HEK293 (cell line): ENCODE measurements at regions not wholly inside any gene's neighbourhood (a gene's known extent, or its start where the extent isn't known, plus 50 kb on each side); places are given as distances from the start of the nearest gene placed in this dataset.

Experiments
- CTCF ChIA-PET: fragments of 350-600 bp; formaldehyde crosslinking; extraction: SDS; loops from one replicate; lab custom pipeline; 2021; ENCODE audit warnings: antibody characterized with exemption; lab: Yijun Ruan, JAX
- POLR2A ChIA-PET: fragments of 300-600 bp; formaldehyde crosslinking; extraction: SDS; loops from one replicate; lab custom pipeline; 2020; ENCODE audit warnings: antibody characterized with exemption, inconsistent platforms; lab: Yijun Ruan, JAX
- H3K27ac ChIP-seq: fragments of 200-500 bp; sonication (Bioruptor generic); 2 replicates; pipeline ENCODE4 v1.5.1; 2014; ENCODE audit warnings: low read depth, low read length, control low read depth, inconsistent platforms; ENCODE audit errors: extremely low read depth
- H3K36me3 ChIP-seq, 2 experiments: fragments of 200-500 bp in 1 of 2; sonication (Bioruptor generic) in 1 of 2; 1 replicate in 1 of 2; 2 replicates in 1 of 2; pipeline ENCODE4 v1.5.1; 2014 to 2017; ENCODE audit warnings: inconsistent platforms in 2 of 2, low read length in 2 of 2; ENCODE audit not compliant: control insufficient read depth in 2 of 2, insufficient read depth in 1 of 2
- H3K4me1 ChIP-seq: fragments of 200-500 bp; sonication (Bioruptor generic); 2 replicates; pipeline ENCODE4 v1.5.1; 2014; ENCODE audit warnings: mild to moderate bottlenecking, low read length, inconsistent platforms; ENCODE audit not compliant: control insufficient read depth, insufficient read depth
- H3K4me3 ChIP-seq: 2 replicates; pipeline ENCODE4 v1.5.1; 2011; ENCODE audit warnings: low read depth, mild to moderate bottlenecking, control low read depth, low read length, moderate library complexity
- H3K9me3 ChIP-seq: fragments of 200-500 bp; sonication (Bioruptor generic); 2 replicates; pipeline ENCODE4 v1.5.1; 2014; ENCODE audit warnings: low read depth, low read length, inconsistent platforms; ENCODE audit not compliant: control insufficient read depth, insufficient read depth
- BCL11A ChIP-seq: fragments of 450-650 bp; formaldehyde crosslinking; IDR thresholded peaks from 2 replicates; pipeline ENCODE4 v1.5.1; 2016; ENCODE audit warnings: low read depth, missing biosample characterization, missing genetic modification characterization
- PBX3 ChIP-seq: sonication (generic); formaldehyde crosslinking; IDR thresholded peaks from 2 replicates; pipeline ENCODE4 v1.8.1; 2022; ENCODE audit warnings: mild to moderate bottlenecking, moderate library complexity, missing genetic modification reagents
- PRDM2 ChIP-seq: fragments of 450-650 bp; formaldehyde crosslinking; IDR thresholded peaks from 2 replicates; pipeline ENCODE4 v1.5.1; 2016; ENCODE audit warnings: missing biosample characterization, missing genetic modification characterization, borderline replicate concordance
- REPIN1 ChIP-seq: fragments of 450-650 bp; formaldehyde crosslinking; IDR thresholded peaks from 2 replicates; pipeline ENCODE4 v1.5.1; 2017; ENCODE audit warnings: missing biosample characterization, missing genetic modification characterization, low read depth
- SP2 ChIP-seq: fragments of 450-650 bp; formaldehyde crosslinking; IDR thresholded peaks from 2 replicates; pipeline ENCODE4 v1.5.1; 2016; ENCODE audit warnings: missing biosample characterization, missing genetic modification characterization
- ZNF121 ChIP-seq: fragments of 450-650 bp; formaldehyde crosslinking; IDR thresholded peaks from 2 replicates; pipeline ENCODE4 v1.5.1; 2016; ENCODE audit warnings: missing biosample characterization, missing genetic modification characterization
- ZNF169 ChIP-seq: fragments of 450-650 bp; formaldehyde crosslinking; IDR thresholded peaks from 2 replicates; pipeline ENCODE4 v1.5.1; 2016; ENCODE audit warnings: missing biosample characterization, missing genetic modification characterization
- ZNF223 ChIP-seq: fragments of 450-650 bp; formaldehyde crosslinking; IDR thresholded peaks from 2 replicates; pipeline ENCODE4 v1.5.1; 2016; ENCODE audit warnings: missing biosample characterization, missing genetic modification characterization
- ZNF37A ChIP-seq: fragments of 450-650 bp; IDR thresholded peaks from 2 replicates; pipeline ENCODE4 v1.5.1; 2018; ENCODE audit warnings: missing biosample characterization, missing genetic modification characterization
- ZNF473 ChIP-seq: fragments of 450-650 bp; formaldehyde crosslinking; IDR thresholded peaks from 2 replicates; pipeline ENCODE4 v1.5.1; 2017; ENCODE audit warnings: missing biosample characterization, missing genetic modification characterization
- ZNF510 ChIP-seq: fragments of 450-650 bp; formaldehyde crosslinking; IDR thresholded peaks from 2 replicates; pipeline ENCODE4 v1.5.1; 2018; ENCODE audit warnings: mild to moderate bottlenecking, missing genetic modification characterization, missing biosample characterization; ENCODE audit not compliant: insufficient replicate concordance
- ZNF518A ChIP-seq: fragments of 450-650 bp; formaldehyde crosslinking; conservative IDR thresholded peaks from 2 replicates; pipeline ENCODE4 v1.5.1; 2016; ENCODE audit warnings: low read depth, missing biosample characterization, missing genetic modification characterization
- ZNF521 ChIP-seq: fragments of 450-650 bp; formaldehyde crosslinking; IDR thresholded peaks from 2 replicates; pipeline ENCODE4 v1.5.1; 2017; ENCODE audit warnings: missing biosample characterization, mild to moderate bottlenecking, missing genetic modification characterization
- ZNF645 ChIP-seq: fragments of 450-650 bp; formaldehyde crosslinking; IDR thresholded peaks from 2 replicates; pipeline ENCODE4; 2016; ENCODE audit warnings: missing biosample characterization, missing genetic modification characterization
- ZNF776 ChIP-seq: fragments of 450-650 bp; formaldehyde crosslinking; IDR thresholded peaks from 2 replicates; pipeline ENCODE4 v1.5.0; 2017; ENCODE audit warnings: missing biosample characterization, missing genetic modification characterization, borderline replicate concordance
- ZSCAN16 ChIP-seq: fragments of 450-650 bp; formaldehyde crosslinking; IDR thresholded peaks from 2 replicates; pipeline ENCODE4 v1.5.1; 2016; ENCODE audit warnings: missing biosample characterization, missing genetic modification characterization

GRCh38 chr15:94177112-94177511 lies 54.2 kb upstream of the MCTP2 start:
- CTCF ChIA-PET = interaction anchor here (0.8 kb wide), 1 partner anchor 13 kb away, joined by 3 read pairs; no protein-coding TSS in a partner anchor
- no peak overlapping the region for H3K4me3 ChIP-seq
- H3K9me3 ChIP-seq = 0 out of 2 replicates have a peak, but pooled peaks cover 2% of the 10 kb centered on the region
- no peaks in the 10 kb centered on the region for H3K36me3 ChIP-seq
- no peaks in the 10 kb centered on the region for H3K4me1 ChIP-seq
- POLR2A ChIA-PET = no interaction called here
- TF ChIP-seq ZNF776 (tag by site-specific recombination) (no peak), PBX3 (CRISPR knock-in tag) (no peak), ZNF121 (no peak), REPIN1 (tag by site-specific recombination) (no peak), ZNF521 (no peak), ZNF37A (tag by site-specific recombination) (no peak), ZNF169 (tag by site-specific recombination) (no peak), ZSCAN16 (tag by site-specific recombination) (no peak), BCL11A (no peak), ZNF645 (tag by site-specific recombination) (no peak), PRDM2 (tag by site-specific recombination) (no peak), ZNF510 (tag by site-specific recombination) (no peak), SP2 (tag by site-specific recombination) (no peak)
- H3K27ac ChIP-seq = no peak overlapping the region

- ChIA-PET POLR2A (no interaction called here), CTCF (interaction anchor here (2.8 kb wide), 1 partner anchor 11 kb away, joined by 14 read pairs; no protein-coding TSS in a partner anchor)
- Histone ChIP-seq H3K36me3 (no peaks in the 10 kb centered on the region), H3K4me3 (no peak overlapping the region), H3K4me1 (no peaks in the 10 kb centered on the region), H3K27ac (no peak overlapping the region), H3K9me3 (0 out of 2 replicates have a peak, but pooled peaks cover 2% of the 10 kb centered on the region)
- TF ChIP-seq ZNF518A (tag by site-specific recombination) = no peak
- no peak for TF ChIP-seq ZNF473
- no peak for TF ChIP-seq ZNF223
Measured at GRCh38 chr15:94175420-94175819, 55.9 kb upstream of the MCTP2 start.
